ENCODE measurements at regions not wholly inside any gene's neighbourhood (a gene's known extent, or its start where the extent isn't known, plus 50 kb on each side); places are given as distances from the start of the nearest gene placed in this dataset.

DNA sequence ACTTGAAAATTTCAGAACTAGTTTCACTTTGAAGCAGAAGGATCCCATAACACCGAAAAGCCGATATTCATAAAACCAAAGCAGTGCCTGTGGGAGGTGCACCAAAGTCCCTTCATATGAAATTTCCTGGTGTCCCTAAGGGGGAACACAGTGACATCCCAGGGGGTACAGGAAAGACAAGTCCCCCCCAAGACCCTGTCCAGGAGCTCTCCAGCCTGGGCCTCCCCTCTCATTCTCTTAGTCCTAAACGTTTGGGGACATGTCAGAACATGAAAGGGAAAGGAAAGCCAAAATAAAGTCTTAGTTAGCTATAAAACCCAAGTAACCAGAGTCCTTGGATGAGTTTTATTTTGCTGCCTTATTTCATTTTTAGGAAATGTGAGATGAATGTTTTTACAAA lies 56.6 kb downstream of the MRPL57 start:
- Histone ChIP-seq H3K27ac (ENCODE audit: low read length) (no peak overlapping the region), H3K36me3 (replicated peaks; ENCODE audit: insufficient read depth, low read length) (no peaks in the 10 kb centered on the region), H3K79me2 (ENCODE audit: low read length) (no peaks in the 10 kb centered on the region), H3K9me2 (replicated peaks; ENCODE audit: insufficient read depth, low read length) (no peaks in the 10 kb centered on the region), H3K27me3 (replicated peaks; ENCODE audit: insufficient read depth, low read length) (no peaks in the 10 kb centered on the region), H4K20me1 (ENCODE audit: insufficient read depth, low read length) (no peaks in the 10 kb centered on the region), H3K9ac (ENCODE audit: low read length) (peak overlapping the region; percentile 42; the same call in 1 of the 2 replicates), H3K4me2 (ENCODE audit: low read depth, low read length) (peak overlapping the region; percentile 41; the same call in 1 of the 2 replicates), H3K4me3 (ENCODE audit: low read length) (peak overlapping the region; percentile 5; the same call in 1 of the 2 replicates), H2AFZ (ENCODE audit: low read length) (peak overlapping the region; percentile 24; the same call in 1 of the 2 replicates), H3K9me3 (replicated peaks; ENCODE audit: insufficient read depth, low read length) (no peaks in the 10 kb centered on the region), H3K4me1 (ENCODE audit: low read length) (no peaks in the 10 kb centered on the region), H3F3A (ENCODE audit: insufficient read depth, low read length) (no peaks in the 10 kb centered on the region)
- TF ChIP-seq EZH2phosphoT487 (IDR thresholded peaks at IDR 0.05; ENCODE audit: low read length) (no peak), EZH2 (optimal IDR thresholded peaks at IDR 0.05; ENCODE audit: low read depth, low read length) (no peak)
- TF ChIP-seq, protein P1, sequence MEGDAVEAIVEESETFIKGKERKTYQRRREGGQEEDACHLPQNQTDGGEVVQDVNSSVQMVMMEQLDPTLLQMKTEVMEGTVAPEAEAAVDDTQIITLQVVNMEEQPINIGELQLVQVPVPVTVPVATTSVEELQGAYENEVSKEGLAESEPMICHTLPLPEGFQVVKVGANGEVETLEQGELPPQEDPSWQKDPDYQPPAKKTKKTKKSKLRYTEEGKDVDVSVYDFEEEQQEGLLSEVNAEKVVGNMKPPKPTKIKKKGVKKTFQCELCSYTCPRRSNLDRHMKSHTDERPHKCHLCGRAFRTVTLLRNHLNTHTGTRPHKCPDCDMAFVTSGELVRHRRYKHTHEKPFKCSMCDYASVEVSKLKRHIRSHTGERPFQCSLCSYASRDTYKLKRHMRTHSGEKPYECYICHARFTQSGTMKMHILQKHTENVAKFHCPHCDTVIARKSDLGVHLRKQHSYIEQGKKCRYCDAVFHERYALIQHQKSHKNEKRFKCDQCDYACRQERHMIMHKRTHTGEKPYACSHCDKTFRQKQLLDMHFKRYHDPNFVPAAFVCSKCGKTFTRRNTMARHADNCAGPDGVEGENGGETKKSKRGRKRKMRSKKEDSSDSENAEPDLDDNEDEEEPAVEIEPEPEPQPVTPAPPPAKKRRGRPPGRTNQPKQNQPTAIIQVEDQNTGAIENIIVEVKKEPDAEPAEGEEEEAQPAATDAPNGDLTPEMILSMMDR (IDR thresholded peaks at IDR 0.05; ENCODE audit: low read length) = no peak
- DNase-seq = no peak

DNA sequence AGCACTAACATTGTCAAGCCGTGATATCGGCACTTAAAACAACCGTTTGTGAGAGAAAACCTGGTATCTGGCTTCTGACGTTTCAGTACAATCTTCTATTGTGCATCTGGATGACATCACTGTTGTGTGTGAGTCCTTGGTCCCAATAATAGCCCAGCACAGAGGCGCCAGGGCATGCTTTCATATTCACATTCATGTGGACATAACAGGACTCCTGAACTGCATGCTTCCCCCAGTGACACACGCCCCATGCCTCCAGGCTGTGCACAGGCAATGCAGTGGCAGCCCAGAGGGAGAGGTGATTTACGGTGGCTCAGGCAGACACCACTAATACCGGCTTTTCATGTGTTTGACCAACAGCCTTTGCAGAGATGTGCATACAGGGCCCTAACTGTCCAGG lies 58.1 kb downstream of the MRPL57 start:
- Histone ChIP-seq H3K4me1 (ENCODE audit: low read length) (no peaks in the 10 kb centered on the region), H3K9me3 (replicated peaks; ENCODE audit: insufficient read depth, low read length) (no peaks in the 10 kb centered on the region), H3K4me3 (ENCODE audit: low read length) (no peak overlapping the region), H3K27me3 (replicated peaks; ENCODE audit: insufficient read depth, low read length) (no peaks in the 10 kb centered on the region), H3K27ac (ENCODE audit: low read length) (no peak overlapping the region), H3K9ac (ENCODE audit: low read length) (no peak overlapping the region), H2AFZ (ENCODE audit: low read length) (no peak overlapping the region), H3K4me2 (ENCODE audit: low read depth, low read length) (no peak overlapping the region), H3K9me2 (replicated peaks; ENCODE audit: insufficient read depth, low read length) (no peaks in the 10 kb centered on the region), H3F3A (ENCODE audit: insufficient read depth, low read length) (no peaks in the 10 kb centered on the region), H4K20me1 (ENCODE audit: insufficient read depth, low read length) (no peaks in the 10 kb centered on the region), H3K36me3 (replicated peaks; ENCODE audit: insufficient read depth, low read length) (no peaks in the 10 kb centered on the region), H3K79me2 (ENCODE audit: low read length) (no peaks in the 10 kb centered on the region)
- TF ChIP-seq, protein P1 (IDR thresholded peaks at IDR 0.05; ENCODE audit: low read length) = no peak
- no peak for TF ChIP-seq EZH2phosphoT487 (IDR thresholded peaks at IDR 0.05; ENCODE audit: low read length)
- DNase-seq = no peak

DNA sequence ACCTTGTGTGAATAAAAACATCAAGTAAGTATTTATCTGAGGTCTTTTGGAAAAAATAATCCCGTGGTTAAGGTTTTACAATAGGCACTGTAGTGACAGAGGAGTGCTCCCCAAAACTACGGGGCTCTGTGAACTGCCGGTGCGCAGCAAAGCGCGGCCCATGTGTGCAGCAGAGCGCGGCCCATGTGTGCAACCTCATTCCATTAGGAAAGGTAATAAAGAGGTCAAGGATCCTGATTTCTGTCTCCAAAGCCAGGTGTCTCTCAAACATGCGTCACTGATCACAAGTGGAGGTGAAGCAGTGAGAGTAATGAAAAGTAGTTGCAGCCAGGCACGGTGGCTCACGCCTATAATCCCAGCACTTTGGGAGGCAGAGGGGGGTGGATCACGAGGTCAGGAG lies 58.7 kb downstream of the MRPL57 start:
- H3K4me1 ChIP-seq (ENCODE audit: low read length) = no peaks in the 10 kb centered on the region
- H2AFZ ChIP-seq (ENCODE audit: low read length) = no peak overlapping the region
- no peaks in the 10 kb centered on the region for H3K36me3 ChIP-seq (replicated peaks; ENCODE audit: insufficient read depth, low read length)
- no peaks in the 10 kb centered on the region for H3F3A ChIP-seq (ENCODE audit: insufficient read depth, low read length)
- no peak for DNase-seq
- no peaks in the 10 kb centered on the region for H3K9me3 ChIP-seq (replicated peaks; ENCODE audit: insufficient read depth, low read length)
- H3K27ac ChIP-seq (ENCODE audit: low read length) = no peak overlapping the region
- no peak overlapping the region for H3K9ac ChIP-seq (ENCODE audit: low read length)
- TF ChIP-seq EZH2 (optimal IDR thresholded peaks at IDR 0.05; ENCODE audit: low read depth, low read length) = no peak
- no peak for TF ChIP-seq EZH2phosphoT487 (IDR thresholded peaks at IDR 0.05; ENCODE audit: low read length)
- TF ChIP-seq, protein P1 (IDR thresholded peaks at IDR 0.05; ENCODE audit: low read length) = no peak
- no peak overlapping the region for H3K4me2 ChIP-seq (ENCODE audit: low read depth, low read length)
- H4K20me1 ChIP-seq (ENCODE audit: insufficient read depth, low read length) = no peaks in the 10 kb centered on the region
- H3K9me2 ChIP-seq (replicated peaks; ENCODE audit: insufficient read depth, low read length) = no peaks in the 10 kb centered on the region
- H3K79me2 ChIP-seq (ENCODE audit: low read length) = no peaks in the 10 kb centered on the region
- no peaks in the 10 kb centered on the region for H3K27me3 ChIP-seq (replicated peaks; ENCODE audit: insufficient read depth, low read length)
- no peak overlapping the region for H3K4me3 ChIP-seq (ENCODE audit: low read length)
